A549 (cell line): ENCODE measurements at regions not wholly inside any gene's neighbourhood (a gene's known extent, or its start where the extent isn't known, plus 50 kb on each side); places are given as distances from the start of the nearest gene placed in this dataset.

ENCODE experiments used
- ATAC-seq, 2 experiments: fragments of 200-7000 bp in 1 of 2; fragments of >200 bp in 1 of 2; cut with Nextera tagmentation in 1 of 2; cut with Tn5 transposase in 1 of 2; 3 replicates each; pipeline versions ENCODE4 v1.8.0 to v1.9.1; 2018 to 2020; ENCODE audit warnings: mild to moderate bottlenecking in 1 of 2, moderate library complexity in 1 of 2
- CTCF ChIA-PET: fragments of 300-600 bp; sonication (Branson Sonifier 250); formaldehyde crosslinking; extraction: SDS; loops from one replicate; lab custom pipeline; 2021; ENCODE audit warnings: antibody characterized with exemption, inconsistent platforms; lab: Yijun Ruan, JAX
- POLR2A ChIA-PET: fragments of 350-600 bp; formaldehyde crosslinking; extraction: SDS; loops from one replicate; lab custom pipeline; 2021; ENCODE audit warnings: antibody characterized with exemption, inconsistent platforms; lab: Yijun Ruan, JAX
- DNase-seq, 2 experiments: peaks; one replicate each; pipeline versions ENCODE4 v3.0.0 to v3.0.0-alpha.2; 2011 to 2016; ENCODE audit warnings: low read depth in 1 of 2, low spot score in 1 of 2
- FAIRE-seq: peaks from 2 replicates; lab custom pipeline; 2011; peaks lifted over from hg19 to GRCh38; lab: Jason Lieb, UNC
- H3K27ac ChIP-seq, 2 experiments: fragments of >200 bp; sonication (Bioruptor Twin); formaldehyde crosslinking; 3 replicates each; pipeline ENCODE4 v1.5.1; 2016 to 2017
- H3K4me1 ChIP-seq: fragments of >200 bp; sonication (Bioruptor Twin); formaldehyde crosslinking; 3 replicates; pipeline ENCODE4 v1.6.1; 2016
- H3K4me2 ChIP-seq: fragments of >200 bp; sonication (Bioruptor Twin); formaldehyde crosslinking; 3 replicates; pipeline ENCODE4 v1.6.1; 2016
- H3K4me3 ChIP-seq: fragments of >200 bp; sonication (Bioruptor Twin); formaldehyde crosslinking; 3 replicates; pipeline ENCODE4 v1.5.1; 2016
- H3K9me3 ChIP-seq: fragments of >200 bp; sonication (Bioruptor Twin); formaldehyde crosslinking; 3 replicates; pipeline ENCODE4 v1.6.1; 2016
- CBX2 ChIP-seq: fragments of 200-600 bp; sonication (generic); IDR thresholded peaks from 2 replicates; pipeline ENCODE4 v1.6.1; 2016; ENCODE audit warnings: low read depth, mild to moderate bottlenecking, borderline replicate concordance
- CEBPB ChIP-seq, 2 experiments: fragments of >200 bp in 1 of 2; sonication (Bioruptor Twin) in 1 of 2; formaldehyde crosslinking in 1 of 2; IDR thresholded peaks; 2 replicates each; pipeline ENCODE4 v1.6.1; 2012 to 2016
- CHD2 ChIP-seq: fragments of 150-350 bp; IDR thresholded peaks from 2 replicates; pipeline ENCODE4 v1.6.1; 2014; ENCODE audit warnings: low read length; ENCODE audit not compliant: partially characterized antibody
- CHD4 ChIP-seq: fragments of 200-600 bp; sonication (generic); IDR thresholded peaks from 2 replicates; pipeline ENCODE4 v1.6.1; 2016; ENCODE audit warnings: antibody characterized with exemption, mild to moderate bottlenecking, borderline replicate concordance
- CTCF ChIP-seq: fragments of >200 bp; sonication (Bioruptor Twin); formaldehyde crosslinking; IDR thresholded peaks from 3 replicates; pipeline ENCODE4 v1.5.1; 2016
- EHF ChIP-seq: fragments of 250-450 bp; sonication (Bioruptor Pico); IDR thresholded peaks from 2 replicates; pipeline ENCODE4 v1.5.0; 2020; ENCODE audit warnings: mild to moderate bottlenecking
- EP300 ChIP-seq, 2 experiments: fragments of >200 bp; sonication (Bioruptor Twin); formaldehyde crosslinking; IDR thresholded peaks; 2 replicates in 1 of 2; 3 replicates in 1 of 2; pipeline ENCODE4 v1.6.1; 2016 to 2017
- FOSB ChIP-seq: fragments of 250-450 bp; sonication (Bioruptor Pico); IDR thresholded peaks from 2 replicates; pipeline ENCODE4 v1.5.0; 2020; ENCODE audit warnings: mild to moderate bottlenecking, moderate library complexity
- FOSL2 ChIP-seq, 2 experiments: fragments of 450-650 bp in 1 of 2; fragments of >200 bp in 1 of 2; sonication (Bioruptor Twin) in 1 of 2; formaldehyde crosslinking; IDR thresholded peaks; 2 replicates each; pipeline versions ENCODE4 v1.5.0 to v1.6.1; 2016 to 2020; ENCODE audit warnings: mild to moderate bottlenecking in 1 of 2, moderate library complexity in 1 of 2
- HEYL ChIP-seq: fragments of 250-450 bp; sonication (Bioruptor Pico); IDR thresholded peaks from 2 replicates; pipeline ENCODE4 v1.8.0; 2021; ENCODE audit warnings: mild to moderate bottlenecking, moderate library complexity
- HOXA7 ChIP-seq: fragments of 250-450 bp; sonication (Bioruptor Pico); IDR thresholded peaks from 2 replicates; pipeline ENCODE4 v1.5.0; 2020; ENCODE audit warnings: mild to moderate bottlenecking, moderate library complexity
- NPAS2 ChIP-seq: fragments of 250-450 bp; sonication (Bioruptor Pico); IDR thresholded peaks from 2 replicates; pipeline ENCODE4 v1.8.0; 2022; ENCODE audit warnings: mild to moderate bottlenecking, moderate library complexity, borderline replicate concordance
- PBX3 ChIP-seq: IDR thresholded peaks from 2 replicates; pipeline ENCODE4 v1.6.1; 2012
- POLR2A ChIP-seq: IDR thresholded peaks from 2 replicates; pipeline ENCODE4 v1.6.1; 2012; ENCODE audit warnings: mild to moderate bottlenecking, low read length
- POLR2AphosphoS2 ChIP-seq: conservative IDR thresholded peaks from 2 replicates; pipeline ENCODE4 v1.6.1; 2012; ENCODE audit warnings: low read length, improper control_type of control experiment, inconsistent platforms
- RAD21 ChIP-seq, 2 experiments: fragments of >200 bp in 1 of 2; sonication (Bioruptor Twin) in 1 of 2; formaldehyde crosslinking in 1 of 2; IDR thresholded peaks in 1 of 2; conservative IDR thresholded peaks in 1 of 2; 2 replicates in 1 of 2; 3 replicates in 1 of 2; pipeline ENCODE4 v1.6.1; 2012 to 2018; ENCODE audit warnings: inconsistent platforms in 1 of 2
- RARB ChIP-seq: fragments of 250-450 bp; sonication (Bioruptor Pico); IDR thresholded peaks from 2 replicates; pipeline ENCODE4 v1.8.0; 2021; ENCODE audit warnings: mild to moderate bottlenecking, moderate library complexity
- SMC3 ChIP-seq: fragments of >200 bp; sonication (Bioruptor Twin); formaldehyde crosslinking; IDR thresholded peaks from 3 replicates; pipeline ENCODE4 v1.6.1; 2018; ENCODE audit warnings: inconsistent platforms
- SREBF2 ChIP-seq: fragments of 450-650 bp; IDR thresholded peaks from 2 replicates; pipeline ENCODE4 v1.6.1; 2014; ENCODE audit warnings: mild to moderate bottlenecking, moderate library complexity
- TFCP2L1 ChIP-seq: fragments of 250-450 bp; sonication (Bioruptor Pico); IDR thresholded peaks from 2 replicates; pipeline ENCODE4 v1.5.0; 2021; ENCODE audit warnings: mild to moderate bottlenecking
- TP53 ChIP-seq: fragments of 250-450 bp; sonication (Bioruptor Pico); IDR thresholded peaks from 2 replicates; pipeline ENCODE4 v1.5.0; 2021; ENCODE audit warnings: mild to moderate bottlenecking, moderate library complexity
- USF2 ChIP-seq: fragments of 450-650 bp; IDR thresholded peaks from 2 replicates; pipeline ENCODE4 v1.6.1; 2014; ENCODE audit warnings: antibody characterized with exemption
- ZC3H11A ChIP-seq: fragments of 450-650 bp; IDR thresholded peaks from 2 replicates; pipeline ENCODE4 v1.6.1; 2014; ENCODE audit warnings: antibody characterized with exemption, mild to moderate bottlenecking
- WGBS: methylation state at CpG from one replicate; pipeline ENCODE4 v1.1.6; 2017; ENCODE audit errors: missing lambda C conversion rate; 5-methylcytosine and 5-hydroxymethylcytosine counted together

DNA sequence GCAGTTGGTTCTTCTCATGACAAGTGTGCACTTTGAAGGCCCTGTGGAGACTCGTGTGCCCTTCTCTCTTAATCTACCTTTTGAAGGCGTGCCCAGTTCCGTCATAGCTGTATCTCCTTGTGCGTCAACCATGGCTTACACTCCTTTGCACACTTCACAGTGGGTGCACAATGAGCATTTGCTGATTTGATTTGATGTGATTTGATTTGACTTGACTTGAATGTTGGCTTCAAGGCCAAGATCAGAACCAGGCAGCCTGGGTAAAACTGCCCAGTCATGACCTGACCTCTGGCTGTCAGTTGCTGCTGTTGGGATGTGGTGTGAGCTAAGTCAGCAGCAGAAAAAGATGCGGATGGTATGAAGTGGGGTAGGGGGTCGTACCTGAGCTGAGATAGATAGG is 670.3 kb upstream of the HS6ST1 start:
- DNase-seq: no peak
- no peaks in the 10 kb centered on the region for H3K9me3 ChIP-seq
- 38% methylated on average over 6 of the region's 6 CpGs for WGBS
- H3K4me3 ChIP-seq: no peak overlapping the region
- no peak overlapping the region for H3K4me2 ChIP-seq
- no peak overlapping the region for H3K27ac ChIP-seq
- no peak for ATAC-seq
- TF ChIP-seq CHD4: no peak
- no peak for TF ChIP-seq CBX2
- TF ChIP-seq HOXA7 (CRISPR knock-in tag): no peak
- no peak for TF ChIP-seq RARB (CRISPR knock-in tag)
- no peak for TF ChIP-seq USF2
- CTCF ChIA-PET: no interaction called here
- H3K4me1 ChIP-seq: no peaks in the 10 kb centered on the region
- FAIRE-seq: no peak
- POLR2A ChIA-PET: no interaction called here

GRCh38 chr2:128995086-128995485 is 676.4 kb upstream of the HS6ST1 start:
- DNase-seq (no peak), FAIRE-seq (no peak), ATAC-seq (no peak)
- ChIA-PET POLR2A (no interaction called here), CTCF (no interaction called here)
- Histone ChIP-seq H3K4me3 (no peak overlapping the region), H3K9me3 (no peaks in the 10 kb centered on the region), H3K4me1 (no peaks in the 10 kb centered on the region), H3K4me2 (no peak overlapping the region)
- TF ChIP-seq CHD4 (no peak), TP53 (CRISPR knock-in tag) (no peak), PBX3 (no peak), SMC3 (no peak), POLR2AphosphoS2 (no peak)
- TF ChIP-seq, all 56 proteins: peak for 0
- H3K27ac ChIP-seq: no peak overlapping the region
- WGBS: 22% methylated on average over 4 of the region's 4 CpGs

DNA sequence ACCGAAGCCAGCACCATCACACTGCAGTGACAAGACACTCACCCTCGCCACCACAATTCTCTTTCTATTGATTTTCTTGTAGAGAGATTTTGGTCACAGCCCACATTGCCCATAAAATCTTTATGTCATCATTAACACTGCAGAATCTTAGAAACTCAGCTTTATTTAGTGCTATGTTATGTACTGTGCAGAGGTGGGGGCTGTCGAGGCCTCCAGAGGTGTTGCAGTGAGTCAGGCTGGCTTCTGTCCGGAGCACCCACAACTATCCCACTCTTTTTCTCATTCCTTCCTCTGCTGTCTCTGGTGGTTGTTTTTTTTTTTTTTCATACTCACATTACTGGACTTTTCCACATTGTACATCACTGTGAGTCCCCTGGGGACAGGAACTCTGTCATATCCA is 677.4 kb upstream of the HS6ST1 start:
- no peaks in the 10 kb centered on the region for H3K9me3 ChIP-seq
- H3K27ac ChIP-seq: no peak overlapping the region
- no peak overlapping the region for H3K4me3 ChIP-seq
- H3K4me2 ChIP-seq: no peak overlapping the region
- no peak for FAIRE-seq
- ChIA-PET CTCF (no interaction called here), POLR2A (no interaction called here)
- 0% methylated on average over 4 of the region's 4 CpGs for WGBS
- TF ChIP-seq CHD2: no peak
- TF ChIP-seq CBX2: no peak
- no peak for TF ChIP-seq RAD21 (conservative IDR thresholded peaks at IDR 0.05 in 1 of 2, IDR thresholded peaks at IDR 0.05 in 1 of 2)
- TF ChIP-seq CTCF: no peak
- no peak for TF ChIP-seq SREBF2
- no peak for TF ChIP-seq USF2
- TF ChIP-seq POLR2AphosphoS2: no peak
- TF ChIP-seq NPAS2: no peak
- no peak for TF ChIP-seq ZC3H11A
- no peak for TF ChIP-seq TFCP2L1 (CRISPR knock-in tag)
- TF ChIP-seq HEYL: no peak
- TF ChIP-seq POLR2A: no peak
- TF ChIP-seq FOSL2 (IDR thresholded peaks at IDR 0.05): no peak
- no peak for TF ChIP-seq FOSL2 (CRISPR knock-in tag; IDR thresholded peaks at IDR 0.05)
- no peak for TF ChIP-seq EHF
- TF ChIP-seq CEBPB (IDR thresholded peaks at IDR 0.05): no peak
- TF ChIP-seq FOSB (CRISPR knock-in tag): no peak
- no peak for TF ChIP-seq EP300 (IDR thresholded peaks at IDR 0.05)
- H3K4me1 ChIP-seq: no peaks in the 10 kb centered on the region
- ATAC-seq: no peak
- DNase-seq: no peak
